H1 (cell line): ENCODE measurements at regions not wholly inside any gene's neighbourhood (a gene's known extent, or its start where the extent isn't known, plus 50 kb on each side); places are given as distances from the start of the nearest gene placed in this dataset.

Source experiments
- CTCF ChIA-PET: fragments of 300-600 bp; sonication (Branson Sonifier 250); formaldehyde crosslinking; loops from one replicate; lab custom pipeline; 2021; ENCODE audit not compliant: partially characterized antibody; lab: Charles Lee
- POLR2A ChIA-PET: fragments of 300-600 bp; sonication (Branson Sonifier 250); formaldehyde crosslinking; loops from one replicate; lab custom pipeline; 2021; ENCODE audit warnings: inconsistent platforms; ENCODE audit not compliant: partially characterized antibody; lab: Charles Lee
- DNase-seq, 2 experiments: peaks; one replicate each; pipeline versions ENCODE4 v3.0.0 to v3.0.0-alpha.2; 2010 to 2022; ENCODE audit warnings: low spot score in 2 of 2, low read depth in 1 of 2, mixed read lengths in 1 of 2
- FAIRE-seq: peaks from 2 replicates; lab custom pipeline; 2011; peaks lifted over from hg19 to GRCh38; lab: Jason Lieb, UNC
- H2AFZ ChIP-seq: 2 replicates; pipeline ENCODE4 v1.8.1; 2012; ENCODE audit warnings: low read length, inconsistent platforms
- H2AK5ac ChIP-seq: 2 replicates; pipeline ENCODE4 v1.6.1; 2013; ENCODE audit warnings: low read depth, low read length
- H2BK120ac ChIP-seq: replicated peaks from 2 replicates; pipeline ENCODE3; 2013; ENCODE audit warnings: low read depth, low read length, inconsistent platforms
- H2BK12ac ChIP-seq: 2 replicates; pipeline ENCODE4 v1.6.1; 2013; ENCODE audit warnings: low read depth, low read length
- H2BK15ac ChIP-seq: 2 replicates; pipeline ENCODE4 v1.6.1; 2013; ENCODE audit warnings: low read length
- H2BK20ac ChIP-seq: 2 replicates; pipeline ENCODE4 v1.6.1; 2013; ENCODE audit warnings: low read length
- H2BK5ac ChIP-seq: 2 replicates; pipeline ENCODE4 v1.6.1; 2013; ENCODE audit warnings: low read depth, low read length
- H3K14ac ChIP-seq: 2 replicates; pipeline ENCODE4 v1.6.1; 2013; ENCODE audit warnings: inconsistent platforms; ENCODE audit not compliant: insufficient read length
- H3K18ac ChIP-seq: 2 replicates; pipeline ENCODE4 v1.6.1; 2013; ENCODE audit warnings: low read length; ENCODE audit errors: extremely low read depth
- H3K23ac ChIP-seq: 2 replicates; pipeline ENCODE4 v1.6.1; 2013; ENCODE audit warnings: inconsistent platforms; ENCODE audit not compliant: insufficient read length
- H3K23me2 ChIP-seq: 2 replicates; pipeline ENCODE4 v1.6.1; 2013; ENCODE audit warnings: low read depth, low read length
- H3K27ac ChIP-seq: 2 replicates; pipeline ENCODE4 v1.6.1; 2011; ENCODE audit warnings: low read depth, low read length, inconsistent platforms
- H3K27me3 ChIP-seq, 4 experiments: replicated peaks in 1 of 4; 1 replicate in 1 of 4; 2 replicates in 3 of 4; pipeline versions ENCODE4 v1.6.1 to v1.8.1; 2011 to 2013; ENCODE audit warnings: low read length in 3 of 4, mild to moderate bottlenecking in 3 of 4, inconsistent platforms in 2 of 4, mixed read lengths in 2 of 4, moderate library complexity in 1 of 4; ENCODE audit not compliant: control insufficient read depth in 3 of 4, insufficient read depth in 3 of 4; ENCODE audit errors: extremely low read depth in 1 of 4
- H3K36me3 ChIP-seq, 4 experiments: 2 replicates each; pipeline versions ENCODE4 v1.6.1 to v1.8.1; 2011 to 2013; ENCODE audit warnings: mild to moderate bottlenecking in 4 of 4, low read length in 3 of 4, moderate library complexity in 2 of 4, control low read depth in 1 of 4, inconsistent platforms in 1 of 4; ENCODE audit not compliant: insufficient read depth in 4 of 4, control insufficient read depth in 2 of 4
- H3K4ac ChIP-seq: replicated peaks from 2 replicates; pipeline ENCODE3; 2013; ENCODE audit warnings: low read length, low read depth, mixed read lengths, inconsistent platforms; ENCODE audit not compliant: insufficient read length
- H3K4me1 ChIP-seq, 4 experiments: replicated peaks in 1 of 4; 1 replicate in 1 of 4; 2 replicates in 3 of 4; pipeline versions ENCODE4 v1.6.1 to v1.8.1; 2011 to 2013; ENCODE audit warnings: low read length in 3 of 4, inconsistent platforms in 2 of 4, mixed read lengths in 1 of 4; ENCODE audit not compliant: insufficient read depth in 4 of 4, control insufficient read depth in 3 of 4
- H3K4me2 ChIP-seq, 2 experiments: 2 replicates each; pipeline versions ENCODE4 v1.6.1 to v1.8.1; 2011 to 2013; ENCODE audit warnings: low read depth in 2 of 2, low read length in 2 of 2, control low read depth in 1 of 2, inconsistent platforms in 1 of 2, mild to moderate bottlenecking in 1 of 2; ENCODE audit not compliant: insufficient read depth in 1 of 2
- H3K4me3 ChIP-seq, 4 experiments: fragments of 200-600, 300-600 bp in 1 of 4; sonication (generic), shearing (Covaris generic), sonication (Bioruptor Twin) in 1 of 4; 2 replicates each; pipeline versions ENCODE4 v1.5.1 to v1.8.1; 2011 to 2016; ENCODE audit warnings: low read length in 4 of 4, low read depth in 3 of 4, control low read depth in 2 of 4, inconsistent platforms in 2 of 4, mild to moderate bottlenecking in 2 of 4, mixed read lengths in 1 of 4, moderate library complexity in 1 of 4; ENCODE audit not compliant: insufficient read depth in 2 of 4; ENCODE audit errors: extremely low read depth in 1 of 4
- H3K56ac ChIP-seq: replicated peaks from 2 replicates; pipeline ENCODE3; 2013; ENCODE audit warnings: low read depth, mild to moderate bottlenecking, mixed read lengths, low read length, inconsistent platforms; ENCODE audit not compliant: insufficient read length
- H3K79me1 ChIP-seq: 2 replicates; pipeline ENCODE4 v1.6.1; 2013; ENCODE audit warnings: low read depth, low read length, control low read depth
- H3K79me2 ChIP-seq, 2 experiments: 2 replicates each; pipeline versions ENCODE4 v1.6.1 to v1.8.1; 2012 to 2013; ENCODE audit warnings: low read length in 2 of 2, mild to moderate bottlenecking in 2 of 2, inconsistent platforms in 1 of 2; ENCODE audit not compliant: insufficient read depth in 2 of 2, control insufficient read depth in 1 of 2
- H3K9ac ChIP-seq, 4 experiments: replicated peaks in 1 of 4; 1 replicate in 1 of 4; 2 replicates in 3 of 4; pipeline versions ENCODE4 v1.6.1 to v1.8.1; 2011 to 2013; ENCODE audit warnings: low read depth in 3 of 4, low read length in 3 of 4, control low read depth in 2 of 4, mild to moderate bottlenecking in 2 of 4, moderate library complexity in 2 of 4, inconsistent platforms in 1 of 4; ENCODE audit errors: extremely low read depth in 1 of 4
- H3K9me3 ChIP-seq, 2 experiments: 2 replicates each; pipeline versions ENCODE4 v1.6.1 to v1.8.1; 2012 to 2013; ENCODE audit warnings: mild to moderate bottlenecking in 2 of 2, moderate library complexity in 2 of 2, control low read depth in 1 of 2, inconsistent platforms in 1 of 2, low read depth in 1 of 2, low read length in 1 of 2, mixed read lengths in 1 of 2; ENCODE audit not compliant: insufficient read depth in 2 of 2
- H4K20me1 ChIP-seq, 2 experiments: replicated peaks in 1 of 2; 2 replicates each; pipeline versions ENCODE3 to v1.8.1; 2011 to 2013; ENCODE audit warnings: inconsistent platforms in 2 of 2, low read length in 2 of 2, mild to moderate bottlenecking in 1 of 2; ENCODE audit not compliant: insufficient read depth in 2 of 2, control insufficient read depth in 1 of 2
- H4K5ac ChIP-seq: 2 replicates; pipeline ENCODE4 v1.6.1; 2013; ENCODE audit warnings: low read length, low read depth, mixed read lengths, inconsistent platforms; ENCODE audit not compliant: insufficient read length
- H4K8ac ChIP-seq: 2 replicates; pipeline ENCODE4 v1.8.0; 2013; ENCODE audit warnings: mild to moderate bottlenecking, moderate library complexity, low read length, inconsistent platforms; ENCODE audit not compliant: insufficient read depth; ENCODE audit errors: extremely low read depth
- H4K91ac ChIP-seq: replicated peaks from 2 replicates; pipeline ENCODE3; 2013; ENCODE audit warnings: low read length, mixed read lengths, inconsistent platforms; ENCODE audit not compliant: insufficient read length
- BCL11A ChIP-seq, 2 experiments: IDR thresholded peaks; one replicate each; pipeline ENCODE4 v1.6.1; 2011; ENCODE audit warnings: low read depth in 2 of 2, low read length in 2 of 2, mild to moderate bottlenecking in 2 of 2
- SP1 ChIP-seq: IDR thresholded peaks from 2 replicates; pipeline ENCODE4 v1.6.1; 2011; ENCODE audit warnings: low read depth, low read length
- TEAD4 ChIP-seq: IDR thresholded peaks from 2 replicates; pipeline ENCODE4 v1.6.1; 2012; ENCODE audit warnings: low read depth, low read length, inconsistent platforms, mixed read lengths
- YY1 ChIP-seq: IDR thresholded peaks from 2 replicates; pipeline ENCODE4 v1.6.1; 2011; ENCODE audit warnings: low read depth, mild to moderate bottlenecking, low read length
- WGBS, 2 experiments: shearing (Covaris generic) in 1 of 2; methylation state at CpG; one replicate each; pipeline versions ENCODE4 v1.1.6 to v1.1.7; 2013 to 2015; ENCODE audit warnings: low lambda C conversion rate in 2 of 2, mixed read lengths in 2 of 2, inconsistent platforms in 1 of 2, low coverage in 1 of 2, missing lambda C conversion rate in 1 of 2; ENCODE audit not compliant: insufficient replicate concordance in 2 of 2, insufficient coverage in 1 of 2, insufficient read length in 1 of 2; ENCODE audit errors: extremely low coverage in 1 of 2, missing lambda C conversion rate in 1 of 2; 5-methylcytosine and 5-hydroxymethylcytosine counted together
- TF ChIP-seq, protein P1 (sequence below): IDR thresholded peaks from 2 replicates; pipeline ENCODE4 v1.6.1; 2011; ENCODE audit warnings: low read length, improper control_type of control experiment

- no peaks in the 10 kb centered on the region for H3K36me3 ChIP-seq
- whole genome bisulfite sequencing, 2 experiments = 55% methylated on average over 3 of the region's 3 CpGs; no CpG with 5 or more reads in 1 of the 2 experiments
- no peak overlapping the region for H2BK20ac ChIP-seq
- no peak overlapping the region for H3K18ac ChIP-seq
- no peaks in the 10 kb centered on the region for H3K27me3 ChIP-seq
- no peaks in the 10 kb centered on the region for H3K79me2 ChIP-seq
- no peak overlapping the region for H3K27ac ChIP-seq
- TF ChIP-seq, protein P1, sequence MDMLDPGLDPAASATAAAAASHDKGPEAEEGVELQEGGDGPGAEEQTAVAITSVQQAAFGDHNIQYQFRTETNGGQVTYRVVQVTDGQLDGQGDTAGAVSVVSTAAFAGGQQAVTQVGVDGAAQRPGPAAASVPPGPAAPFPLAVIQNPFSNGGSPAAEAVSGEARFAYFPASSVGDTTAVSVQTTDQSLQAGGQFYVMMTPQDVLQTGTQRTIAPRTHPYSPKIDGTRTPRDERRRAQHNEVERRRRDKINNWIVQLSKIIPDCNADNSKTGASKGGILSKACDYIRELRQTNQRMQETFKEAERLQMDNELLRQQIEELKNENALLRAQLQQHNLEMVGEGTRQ = no peak
- TF ChIP-seq SP1 = no peak
- no peak for TF ChIP-seq TEAD4
- TF ChIP-seq YY1 = no peak
- TF ChIP-seq BCL11A (IDR thresholded peaks at IDR 0.05; ENCODE audit: low read depth in 2 of 2, low read length in 2 of 2) = no peak
- H3K23ac ChIP-seq = no peak overlapping the region
- FAIRE-seq = no peak
- no peak overlapping the region for H2BK15ac ChIP-seq
- no peak overlapping the region for H4K8ac ChIP-seq
- no peaks in the 10 kb centered on the region; the same call in 1 of the 2 replicates for H3K23me2 ChIP-seq
- no peak overlapping the region for H3K4me3 ChIP-seq
- no peak overlapping the region for H2BK120ac ChIP-seq
- no peak overlapping the region for H3K4me2 ChIP-seq
- no peak overlapping the region for H2AFZ ChIP-seq
- DNase-seq = no peak
- H3K9ac ChIP-seq = no peak overlapping the region
- no peaks in the 10 kb centered on the region for H3K79me1 ChIP-seq
- ChIA-PET CTCF (no interaction called here), POLR2A (no interaction called here)
- no peaks in the 10 kb centered on the region for H4K20me1 ChIP-seq
- no peak overlapping the region for H3K14ac ChIP-seq
- no peak overlapping the region for H4K91ac ChIP-seq
- no peak overlapping the region for H4K5ac ChIP-seq
- H3K4me1 ChIP-seq = no peaks in the 10 kb centered on the region
- H2BK5ac ChIP-seq = no peak overlapping the region
- H2AK5ac ChIP-seq = no peak overlapping the region
- no peak overlapping the region for H2BK12ac ChIP-seq
- H3K9me3 ChIP-seq = no peaks in the 10 kb centered on the region
- H3K56ac ChIP-seq = no peak overlapping the region
- H3K4ac ChIP-seq = no peak overlapping the region
These were observed 178.2 kb upstream of the ATP10B start for GRCh38 chr5:161030229-161030628.
